Cardiac muscle cell (in vitro differentiated cells and primary cell): ENCODE measurements at regions not wholly inside any gene's neighbourhood (a gene's known extent, or its start where the extent isn't known, plus 50 kb on each side); places are given as distances from the start of the nearest gene placed in this dataset.
A peak's percentile ranks its signal among the peaks of the same experiment; 100 is the strongest.

Experiments used
- DNase-seq, 2 donors: peaks; one replicate each; pipeline versions ENCODE4 v3.0.0 to v3.0.0-alpha.2; 2010 to 2017; ENCODE audit warnings: low read depth in 1 of 2, low spot score in 1 of 2
- H3K27ac ChIP-seq: fragments of 200-600 bp; sonication (generic); 2 replicates; pipeline ENCODE4 v1.5.1; 2016
- H3K27me3 ChIP-seq: fragments of 200-600 bp; sonication (generic); 2 replicates; pipeline ENCODE4 v1.6.0; 2016; ENCODE audit warnings: control low read depth
- H3K36me3 ChIP-seq: fragments of 200-600 bp; sonication (generic); 2 replicates; pipeline ENCODE4 v1.5.1; 2016; ENCODE audit warnings: control low read depth
- H3K4me1 ChIP-seq: fragments of 200-600 bp; sonication (generic); 2 replicates; pipeline ENCODE4 v1.8.1; 2017; ENCODE audit warnings: low read depth, mild to moderate bottlenecking, mixed run types
- H3K4me3 ChIP-seq: fragments of 200-600 bp; sonication (generic); 2 replicates; pipeline ENCODE4 v1.5.1; 2016; ENCODE audit warnings: mild to moderate bottlenecking
- H3K9me3 ChIP-seq: fragments of 200-600 bp; sonication (generic); 2 replicates; pipeline ENCODE4 v1.5.1; 2017; ENCODE audit warnings: low read depth, mild to moderate bottlenecking, control low read depth
- CTCF ChIP-seq: IDR thresholded peaks from 2 replicates; pipeline ENCODE4 v1.5.1; 2012; ENCODE audit warnings: low read depth, mild to moderate bottlenecking, low read length

- H3K36me3 ChIP-seq: no peaks in the 10 kb centered on the region
- H3K4me3 ChIP-seq: no peak overlapping the region
- no peaks in the 10 kb centered on the region for H3K9me3 ChIP-seq
- H3K27me3 ChIP-seq: no peaks in the 10 kb centered on the region
- no peak overlapping the region for H3K27ac ChIP-seq
- H3K4me1 ChIP-seq: no peaks in the 10 kb centered on the region
- DNase-seq: no peak
- TF ChIP-seq CTCF: no peak
These were observed 662.6 kb downstream of the BCKDHB start for GRCh38 chr6:80769106-80769505.

- H3K36me3 ChIP-seq: no peaks in the 10 kb centered on the region
- no peak overlapping the region for H3K27ac ChIP-seq
- H3K4me3 ChIP-seq: no peak overlapping the region
- no peak for TF ChIP-seq CTCF
- H3K27me3 ChIP-seq: no peaks in the 10 kb centered on the region
- no peaks in the 10 kb centered on the region for H3K9me3 ChIP-seq
- H3K4me1 ChIP-seq: no peaks in the 10 kb centered on the region
- peak in 1 of 2 donors; percentile 44 for DNase-seq
These were observed 661.3 kb downstream of the BCKDHB start for GRCh38 chr6:80767808-80768207.

- no peak for TF ChIP-seq CTCF
- no peak overlapping the region for H3K4me3 ChIP-seq
- H3K27ac ChIP-seq: no peak overlapping the region
- H3K4me1 ChIP-seq: no peaks in the 10 kb centered on the region
- no peaks in the 10 kb centered on the region for H3K36me3 ChIP-seq
- no peaks in the 10 kb centered on the region for H3K27me3 ChIP-seq
- no peaks in the 10 kb centered on the region for H3K9me3 ChIP-seq
- DNase-seq: no peak
These were observed 637.7 kb downstream of the BCKDHB start for GRCh38 chr6:80744213-80744612.

- peak; percentile 12 to 64 for DNase-seq
- H3K4me1 ChIP-seq: no peaks in the 10 kb centered on the region
- no peak overlapping the region for H3K27ac ChIP-seq
- no peaks in the 10 kb centered on the region for H3K36me3 ChIP-seq
- no peak overlapping the region for H3K4me3 ChIP-seq
- H3K27me3 ChIP-seq: no peaks in the 10 kb centered on the region
- TF ChIP-seq CTCF: peak; percentile 39
- H3K9me3 ChIP-seq: no peaks in the 10 kb centered on the region
These were observed 636.0 kb downstream of the BCKDHB start for GRCh38 chr6:80742481-80742880.

- Histone ChIP-seq H3K4me1 (no peaks in the 10 kb centered on the region), H3K9me3 (no peaks in the 10 kb centered on the region), H3K36me3 (no peaks in the 10 kb centered on the region), H3K4me3 (no peak overlapping the region), H3K27ac (no peak overlapping the region), H3K27me3 (no peaks in the 10 kb centered on the region)
- no peak for DNase-seq
- no peak for TF ChIP-seq CTCF
These were observed 627.2 kb downstream of the BCKDHB start for GRCh38 chr6:80733641-80734040.

GRCh38 chr6:80728830-80729229 is 622.4 kb downstream of the BCKDHB start:
- H3K27me3 ChIP-seq: no peaks in the 10 kb centered on the region
- no peak for DNase-seq
- no peaks in the 10 kb centered on the region for H3K4me1 ChIP-seq
- no peaks in the 10 kb centered on the region for H3K36me3 ChIP-seq
- no peak for TF ChIP-seq CTCF
- no peak overlapping the region for H3K4me3 ChIP-seq
- no peak overlapping the region for H3K27ac ChIP-seq
- H3K9me3 ChIP-seq: no peaks in the 10 kb centered on the region
